Breast epithelium (tissue), 4 donors: ENCODE measurements at regions not wholly inside any gene's neighbourhood (a gene's known extent, or its start where the extent isn't known, plus 50 kb on each side); places are given as distances from the start of the nearest gene placed in this dataset.

ENCODE experiments used
- DNase-seq, 2 donors: peaks; one replicate each; pipeline ENCODE4 v3.0.0-alpha.2; 2019; ENCODE audit warnings: low spot score in 2 of 2
- H3K27ac ChIP-seq, 2 donors: fragments of 200-600 bp; sonication (generic) in 1 of 2; one replicate each; pipeline ENCODE4 v1.5.1; 2016 to 2019; ENCODE audit warnings: mild to moderate bottlenecking in 1 of 2
- H3K27me3 ChIP-seq, 2 donors: fragments of 200-600 bp; sonication (generic) in 1 of 2; one replicate each; pipeline versions ENCODE4 v1.5.1 to v1.6.0; 2017 to 2019; ENCODE audit warnings: control low read depth in 1 of 2, mild to moderate bottlenecking in 1 of 2
- H3K36me3 ChIP-seq: fragments of 200-600 bp; one replicate; pipeline ENCODE4 v1.5.1; 2019
- H3K4me1 ChIP-seq, 2 donors: fragments of 200-600 bp; sonication (generic); one replicate each; pipeline ENCODE4 v1.5.1; 2016 to 2019; ENCODE audit warnings: control low read depth in 1 of 2
- H3K4me3 ChIP-seq, 3 donors: fragments of 200-600 bp; sonication (generic); 1 replicate in 2 of 3; 2 replicates in 1 of 3; pipeline ENCODE4 v1.5.1; 2016 to 2019; ENCODE audit warnings: mild to moderate bottlenecking in 3 of 3, moderate library complexity in 2 of 3
- H3K9me3 ChIP-seq, 2 donors: fragments of 200-600 bp; sonication (generic) in 1 of 2; one replicate each; pipeline ENCODE4 v1.5.1; 2016 to 2019; ENCODE audit warnings: control low read depth in 1 of 2
- POLR2A ChIP-seq: fragments of 450-650 bp; IDR thresholded peaks from one replicate; pipeline ENCODE4 v1.6.1; 2016; ENCODE audit warnings: antibody characterized with exemption, mild to moderate bottlenecking, moderate library complexity
- POLR2AphosphoS5 ChIP-seq, 3 donors: sonication (generic); formaldehyde crosslinking; IDR thresholded peaks; one replicate each; pipeline ENCODE4 v1.6.1; 2017; ENCODE audit warnings: antibody characterized with exemption in 3 of 3
- intact Hi-C: fragments of 100-400 bp; cut with DNase I; formaldehyde crosslinking; loops from one replicate; pipeline ENCODE4 v1.15.1; 2023; ENCODE audit warnings: low total_unique reads
- TF ChIP-seq, protein P1 (sequence below), 3 donors: fragments of 450-650 bp; IDR thresholded peaks; one replicate each; pipeline ENCODE4 v1.5.1; 2016 to 2017; ENCODE audit warnings: antibody characterized with exemption in 3 of 3, mild to moderate bottlenecking in 3 of 3, moderate library complexity in 3 of 3

DNA sequence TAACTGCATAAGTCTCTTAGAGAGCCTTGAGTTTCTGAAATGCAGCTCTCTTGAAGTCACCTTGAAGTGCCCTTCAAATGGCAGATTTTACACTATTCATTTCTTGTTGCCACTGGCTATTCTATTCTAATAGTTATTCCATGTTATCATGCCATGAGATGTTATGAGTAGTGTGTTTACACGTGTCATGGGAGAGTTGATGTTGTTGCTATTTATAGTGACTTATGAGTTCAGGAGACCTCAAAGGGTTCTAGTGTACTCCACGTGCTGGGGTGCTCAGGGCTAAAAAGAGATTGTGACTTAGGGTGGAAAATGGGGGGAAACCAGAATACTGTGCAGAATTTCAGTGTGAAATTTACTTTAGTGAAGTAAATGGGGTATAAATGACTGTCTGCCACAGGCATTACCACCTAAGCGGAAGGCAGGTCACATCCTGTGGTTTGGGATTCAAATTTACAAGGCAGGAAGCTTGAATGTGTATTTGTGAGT is 77.1 kb upstream of the SLC4A4 start:
- H3K4me3 ChIP-seq: no peak overlapping the region
- intact Hi-C loops: no loop called here
- H3K4me1 ChIP-seq: no peaks in the 10 kb centered on the region
- TF ChIP-seq POLR2AphosphoS5 (IDR thresholded peaks at IDR 0.05): no peak
- TF ChIP-seq, protein P1, sequence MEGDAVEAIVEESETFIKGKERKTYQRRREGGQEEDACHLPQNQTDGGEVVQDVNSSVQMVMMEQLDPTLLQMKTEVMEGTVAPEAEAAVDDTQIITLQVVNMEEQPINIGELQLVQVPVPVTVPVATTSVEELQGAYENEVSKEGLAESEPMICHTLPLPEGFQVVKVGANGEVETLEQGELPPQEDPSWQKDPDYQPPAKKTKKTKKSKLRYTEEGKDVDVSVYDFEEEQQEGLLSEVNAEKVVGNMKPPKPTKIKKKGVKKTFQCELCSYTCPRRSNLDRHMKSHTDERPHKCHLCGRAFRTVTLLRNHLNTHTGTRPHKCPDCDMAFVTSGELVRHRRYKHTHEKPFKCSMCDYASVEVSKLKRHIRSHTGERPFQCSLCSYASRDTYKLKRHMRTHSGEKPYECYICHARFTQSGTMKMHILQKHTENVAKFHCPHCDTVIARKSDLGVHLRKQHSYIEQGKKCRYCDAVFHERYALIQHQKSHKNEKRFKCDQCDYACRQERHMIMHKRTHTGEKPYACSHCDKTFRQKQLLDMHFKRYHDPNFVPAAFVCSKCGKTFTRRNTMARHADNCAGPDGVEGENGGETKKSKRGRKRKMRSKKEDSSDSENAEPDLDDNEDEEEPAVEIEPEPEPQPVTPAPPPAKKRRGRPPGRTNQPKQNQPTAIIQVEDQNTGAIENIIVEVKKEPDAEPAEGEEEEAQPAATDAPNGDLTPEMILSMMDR (IDR thresholded peaks at IDR 0.05): no peak
- TF ChIP-seq POLR2A: no peak
- DNase-seq: no peak
- no peaks in the 10 kb centered on the region for H3K27me3 ChIP-seq
- H3K9me3 ChIP-seq: no peaks in the 10 kb centered on the region
- H3K27ac ChIP-seq: no peak overlapping the region
- H3K36me3 ChIP-seq: no peaks in the 10 kb centered on the region

DNA sequence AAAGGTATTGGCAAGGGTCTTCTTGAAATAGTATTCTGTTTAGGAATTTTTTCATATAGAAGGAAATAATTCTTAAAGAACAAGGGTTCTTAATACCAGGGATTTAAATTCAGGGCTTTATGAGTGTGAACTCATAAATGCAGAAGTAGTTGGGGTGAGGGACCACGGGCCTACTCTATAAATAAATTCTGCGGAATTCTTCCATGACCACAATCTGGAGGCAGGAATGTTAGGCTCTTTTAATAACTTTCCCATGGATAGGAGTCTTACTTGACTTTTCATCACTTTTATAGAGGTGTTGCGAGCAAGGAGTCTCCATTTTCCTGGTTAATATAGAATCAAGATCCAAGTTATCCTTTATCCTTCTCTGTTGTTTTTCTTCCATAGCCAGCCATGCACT is 76.7 kb upstream of the SLC4A4 start:
- intact Hi-C loops: no loop called here
- H3K4me3 ChIP-seq: no peak overlapping the region
- no peaks in the 10 kb centered on the region for H3K4me1 ChIP-seq
- no peak for DNase-seq
- no peaks in the 10 kb centered on the region for H3K36me3 ChIP-seq
- H3K27ac ChIP-seq: no peak overlapping the region
- no peaks in the 10 kb centered on the region for H3K27me3 ChIP-seq
- TF ChIP-seq POLR2AphosphoS5 (IDR thresholded peaks at IDR 0.05): no peak
- no peak for TF ChIP-seq POLR2A
- TF ChIP-seq, protein P1 (IDR thresholded peaks at IDR 0.05): no peak
- no peaks in the 10 kb centered on the region for H3K9me3 ChIP-seq

GRCh38 chr4:71266090-71266794 is 72.6 kb upstream of the SLC4A4 start:
- Histone ChIP-seq H3K4me3 (no peak overlapping the region), H3K4me1 (no peaks in the 10 kb centered on the region), H3K27me3 (no peaks in the 10 kb centered on the region), H3K36me3 (no peaks in the 10 kb centered on the region), H3K9me3 (no peaks in the 10 kb centered on the region), H3K27ac (no peak overlapping the region)
- TF ChIP-seq, protein P1 (IDR thresholded peaks at IDR 0.05): no peak
- no peak for TF ChIP-seq POLR2A
- no peak for TF ChIP-seq POLR2AphosphoS5 (IDR thresholded peaks at IDR 0.05)
- no peak for DNase-seq
- intact Hi-C loops: no loop called here

DNA sequence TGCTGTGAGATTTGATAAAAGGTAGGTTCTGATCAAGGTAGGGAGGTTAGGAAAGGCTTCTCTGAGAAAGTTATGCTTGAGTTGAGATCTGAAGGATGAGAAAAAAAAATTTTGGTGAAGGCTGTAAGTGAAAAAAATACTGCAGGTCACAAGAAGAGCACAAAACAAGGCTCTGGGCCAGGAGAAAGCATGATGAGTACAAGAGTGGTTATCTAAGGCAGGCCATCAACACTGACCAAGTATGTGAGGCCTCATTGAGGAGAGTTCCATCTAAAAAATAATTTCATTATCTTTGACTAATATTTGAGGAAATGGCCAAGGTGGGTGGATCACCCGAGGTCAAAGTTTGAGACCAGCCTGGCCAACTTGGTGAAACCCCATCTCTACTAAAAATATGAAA is 71.6 kb upstream of the SLC4A4 start:
- intact Hi-C loops: no loop called here
- Histone ChIP-seq H3K27me3 (no peaks in the 10 kb centered on the region), H3K4me3 (no peak overlapping the region), H3K27ac (no peak overlapping the region), H3K4me1 (no peaks in the 10 kb centered on the region), H3K36me3 (no peaks in the 10 kb centered on the region), H3K9me3 (no peaks in the 10 kb centered on the region)
- TF ChIP-seq, protein P1 (IDR thresholded peaks at IDR 0.05): no peak
- TF ChIP-seq POLR2A (no peak), POLR2AphosphoS5 (IDR thresholded peaks at IDR 0.05) (no peak)
- no peak for DNase-seq

DNA sequence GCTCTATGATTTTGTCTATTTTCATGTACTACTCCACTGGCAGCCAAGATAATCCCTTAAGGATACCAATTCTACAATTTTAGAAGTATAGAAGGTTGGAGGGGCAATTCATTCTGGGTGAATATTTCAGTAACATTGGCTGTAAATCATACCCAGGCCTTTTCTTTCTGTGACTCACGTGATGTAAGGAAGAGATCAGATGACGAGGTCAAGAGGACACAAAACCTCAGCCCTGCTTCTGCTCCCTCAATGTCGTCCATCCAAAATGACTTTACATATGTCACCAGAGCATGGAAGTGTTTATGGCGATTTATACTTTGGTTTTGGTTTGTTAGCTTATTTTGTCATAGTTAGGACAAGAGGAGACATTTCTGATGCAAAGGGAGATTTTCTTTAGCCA is 70.7 kb upstream of the SLC4A4 start:
- no peak overlapping the region for H3K27ac ChIP-seq
- H3K36me3 ChIP-seq: no peaks in the 10 kb centered on the region
- intact Hi-C loops: no loop called here
- H3K4me3 ChIP-seq: no peak overlapping the region
- DNase-seq: no peak
- no peaks in the 10 kb centered on the region for H3K9me3 ChIP-seq
- no peaks in the 10 kb centered on the region for H3K4me1 ChIP-seq
- TF ChIP-seq POLR2AphosphoS5 (IDR thresholded peaks at IDR 0.05) (no peak), POLR2A (no peak)
- TF ChIP-seq, protein P1 (IDR thresholded peaks at IDR 0.05): no peak
- no peaks in the 10 kb centered on the region for H3K27me3 ChIP-seq
